Activated naive CD4-positive, alpha-beta T cell treated with anti-CD3 and anti-CD28 coated beads for 36 hours (primary cell): ENCODE measurements at regions not wholly inside any gene's neighbourhood (a gene's known extent, or its start where the extent isn't known, plus 50 kb on each side); places are given as distances from the start of the nearest gene placed in this dataset.
A peak's percentile ranks its signal among the peaks of the same experiment; 100 is the strongest.

Source experiments
- CTCF ChIA-PET: fragments of 350-600 bp; sonication (Branson Sonifier 250); formaldehyde crosslinking; loops from one replicate; lab custom pipeline; 2021; ENCODE audit warnings: antibody characterized with exemption; lab: Charles Lee
- DNase-seq: peaks from one replicate; pipeline ENCODE4 v3.0.0-alpha.2; 2020
- H3K27ac Mint-ChIP-seq: one replicate; pipeline ENCODE4 v1.8.0; 2021; ENCODE audit warnings: mild to moderate bottlenecking, mixed read lengths
- H3K27me3 Mint-ChIP-seq: one replicate; pipeline ENCODE4 v1.8.0; 2021; ENCODE audit warnings: low read depth, mixed read lengths
- H3K36me3 Mint-ChIP-seq: one replicate; pipeline ENCODE4 v1.8.0; 2021; ENCODE audit warnings: low read depth, mixed read lengths
- H3K4me1 Mint-ChIP-seq: one replicate; pipeline ENCODE4 v1.8.0; 2021; ENCODE audit warnings: low read depth, mixed read lengths
- H3K4me3 Mint-ChIP-seq: one replicate; pipeline ENCODE4 v1.8.0; 2021; ENCODE audit warnings: mild to moderate bottlenecking, moderate library complexity, mixed read lengths
- H3K9me3 Mint-ChIP-seq: one replicate; pipeline ENCODE4 v1.8.0; 2021; ENCODE audit warnings: mixed read lengths
- intact Hi-C: fragments of 100-400 bp; cut with micrococcal nuclease; formaldehyde crosslinking; loops from one replicate; pipeline ENCODE4 v1.15.1; 2023

DNA sequence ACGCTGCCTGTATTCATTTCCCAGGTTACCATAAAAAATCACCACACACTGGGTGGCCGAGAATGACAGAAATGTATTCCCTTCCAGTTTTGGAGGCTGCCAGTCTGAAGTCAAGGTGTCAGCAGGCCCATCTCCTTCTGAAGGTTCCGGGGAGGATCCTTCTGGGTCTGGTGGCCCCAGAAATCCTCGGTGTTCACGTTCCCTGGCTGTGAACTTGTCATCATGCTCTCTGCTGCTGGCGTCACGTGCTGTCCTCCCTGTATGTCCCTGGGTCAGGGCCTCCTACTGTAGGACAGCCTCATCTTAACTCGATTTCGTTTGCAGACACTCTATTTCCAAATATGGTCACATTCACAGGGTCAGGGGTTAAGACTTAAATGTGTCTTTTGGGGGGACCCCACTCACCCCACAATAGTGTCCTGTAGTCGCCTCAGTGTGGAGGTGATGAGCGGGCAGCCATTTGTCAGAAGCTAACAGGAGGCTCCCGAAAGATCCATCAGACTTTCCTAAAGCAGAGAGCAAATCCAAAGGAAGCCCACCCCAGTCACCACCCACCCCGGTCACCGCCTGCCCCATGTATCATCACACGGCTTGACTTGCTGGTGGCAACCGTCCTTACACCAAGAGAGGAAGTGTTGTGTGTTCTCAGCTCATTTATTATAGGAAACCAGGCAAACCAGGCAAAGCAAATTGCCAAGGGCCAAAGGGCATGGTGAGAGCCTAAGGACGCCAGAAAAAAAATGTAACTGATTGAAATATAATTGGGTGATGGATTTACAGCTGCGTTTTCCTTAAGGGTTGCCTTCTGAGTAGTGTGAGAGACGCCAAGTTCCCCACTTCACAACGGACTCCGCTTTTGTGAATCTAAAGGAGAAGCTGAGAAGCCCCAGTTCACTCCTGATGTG is 148.8 kb upstream of the ZNF236 start:
- no peak overlapping the region for H3K4me3 Mint-ChIP-seq
- no peaks in the 10 kb centered on the region for H3K4me1 Mint-ChIP-seq
- H3K9me3 Mint-ChIP-seq: no peaks in the 10 kb centered on the region
- CTCF ChIA-PET: no interaction called here
- DNase-seq: no peak
- no peak overlapping the region for H3K27ac Mint-ChIP-seq
- no peaks in the 10 kb centered on the region for H3K36me3 Mint-ChIP-seq
- H3K27me3 Mint-ChIP-seq: peaks cover 3% of the 10 kb centered on the region
- intact Hi-C loops: no loop called here

GRCh38 chr18:76672627-76673026 is 149.7 kb upstream of the ZNF236 start:
- H3K4me1 Mint-ChIP-seq: no peaks in the 10 kb centered on the region
- H3K9me3 Mint-ChIP-seq: no peaks in the 10 kb centered on the region
- CTCF ChIA-PET: no interaction called here
- H3K36me3 Mint-ChIP-seq: no peaks in the 10 kb centered on the region
- no peak for DNase-seq
- H3K27me3 Mint-ChIP-seq: peaks cover 3% of the 10 kb centered on the region
- intact Hi-C loops: no loop called here
- H3K27ac Mint-ChIP-seq: no peak overlapping the region
- H3K4me3 Mint-ChIP-seq: no peak overlapping the region

- no peaks in the 10 kb centered on the region for H3K9me3 Mint-ChIP-seq
- intact Hi-C loops: no loop called here
- CTCF ChIA-PET: no interaction called here
- no peaks in the 10 kb centered on the region for H3K4me1 Mint-ChIP-seq
- DNase-seq: no peak
- no peaks in the 10 kb centered on the region for H3K36me3 Mint-ChIP-seq
- no peak overlapping the region for H3K4me3 Mint-ChIP-seq
- no peak overlapping the region for H3K27ac Mint-ChIP-seq
- H3K27me3 Mint-ChIP-seq: peaks cover 5% of the 10 kb centered on the region
These were observed 151.6 kb upstream of the ZNF236 start for GRCh38 chr18:76670564-76671288.

DNA sequence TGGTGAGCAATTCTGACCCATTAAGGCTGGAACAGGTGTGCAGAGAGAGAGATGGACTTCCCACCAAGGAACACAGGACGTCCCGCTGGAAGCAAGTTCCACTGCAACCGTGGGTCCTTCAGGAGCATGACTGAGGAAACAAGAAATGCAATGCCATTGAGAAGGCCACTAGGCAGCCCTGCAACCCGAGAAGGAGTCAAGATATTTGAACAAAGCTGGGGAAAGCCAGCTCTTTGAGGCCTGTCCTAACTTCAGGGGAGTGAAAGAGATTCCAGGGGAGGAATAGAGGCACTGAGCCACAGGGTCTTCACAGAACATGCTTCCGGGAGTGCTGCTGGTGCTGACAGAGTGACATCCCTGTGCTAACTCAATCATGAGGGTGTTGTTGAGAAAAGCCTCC is 153.8 kb upstream of the ZNF236 start:
- Mint-ChIP-seq H3K27ac (no peak overlapping the region), H3K36me3 (no peaks in the 10 kb centered on the region)
- intact Hi-C loops: no loop called here

GRCh38 chr18:76668119-76668518 is 154.2 kb upstream of the ZNF236 start:
- CTCF ChIA-PET: no interaction called here
- Mint-ChIP-seq H3K9me3 (no peaks in the 10 kb centered on the region), H3K36me3 (no peaks in the 10 kb centered on the region), H3K27ac (no peak overlapping the region), H3K4me1 (no peaks in the 10 kb centered on the region), H3K27me3 (peaks cover 5% of the 10 kb centered on the region), H3K4me3 (no peak overlapping the region)
- intact Hi-C loops: no loop called here
- no peak for DNase-seq

More for the DNA sequence above, 153.8 kb upstream of the ZNF236 start:
- CTCF ChIA-PET: interaction anchor here (1.3 kb wide), 1 partner anchor 166 kb away, joined by 3 read pairs; no protein-coding TSS in a partner anchor
- DNase-seq: no peak
- Mint-ChIP-seq H3K9me3 (no peaks in the 10 kb centered on the region), H3K27me3 (peaks cover 5% of the 10 kb centered on the region), H3K4me1 (no peaks in the 10 kb centered on the region), H3K4me3 (no peak overlapping the region)

DNA sequence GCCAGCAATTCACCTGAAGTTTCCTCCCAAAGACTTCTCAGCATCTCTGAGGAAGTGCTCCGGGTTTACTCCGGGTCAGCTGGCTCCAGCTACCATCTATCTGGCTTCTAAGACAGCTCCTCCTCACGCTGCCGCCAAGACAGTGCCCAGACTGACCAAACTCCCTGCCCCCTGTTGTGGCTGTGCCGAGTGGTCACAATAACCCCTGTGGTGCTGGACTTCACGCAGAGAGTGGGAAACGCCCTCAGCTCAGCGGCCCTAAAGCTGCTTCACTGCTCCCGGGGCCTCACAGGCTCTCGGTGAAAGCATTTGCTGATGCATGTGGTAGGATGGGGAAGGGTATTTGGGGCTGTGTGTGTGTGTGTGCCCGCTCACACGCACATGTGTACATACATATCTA is 154.8 kb upstream of the ZNF236 start:
- no peaks in the 10 kb centered on the region for H3K9me3 Mint-ChIP-seq
- peaks cover 5% of the 10 kb centered on the region for H3K27me3 Mint-ChIP-seq
- CTCF ChIA-PET: no interaction called here
- no peak overlapping the region for H3K27ac Mint-ChIP-seq
- H3K4me3 Mint-ChIP-seq: no peak overlapping the region
- intact Hi-C loops: no loop called here
- H3K36me3 Mint-ChIP-seq: no peaks in the 10 kb centered on the region
- no peak for DNase-seq
- no peaks in the 10 kb centered on the region for H3K4me1 Mint-ChIP-seq

GRCh38 chr18:76662626-76663025 is 159.7 kb upstream of the ZNF236 start:
- Mint-ChIP-seq H3K27me3 (peaks cover 10% of the 10 kb centered on the region), H3K27ac (no peak overlapping the region), H3K9me3 (no peaks in the 10 kb centered on the region), H3K36me3 (no peaks in the 10 kb centered on the region), H3K4me1 (peaks cover 9% of the 10 kb centered on the region), H3K4me3 (no peak overlapping the region)
- DNase-seq: no peak
- CTCF ChIA-PET: no interaction called here
- intact Hi-C loops: no loop called here

DNA sequence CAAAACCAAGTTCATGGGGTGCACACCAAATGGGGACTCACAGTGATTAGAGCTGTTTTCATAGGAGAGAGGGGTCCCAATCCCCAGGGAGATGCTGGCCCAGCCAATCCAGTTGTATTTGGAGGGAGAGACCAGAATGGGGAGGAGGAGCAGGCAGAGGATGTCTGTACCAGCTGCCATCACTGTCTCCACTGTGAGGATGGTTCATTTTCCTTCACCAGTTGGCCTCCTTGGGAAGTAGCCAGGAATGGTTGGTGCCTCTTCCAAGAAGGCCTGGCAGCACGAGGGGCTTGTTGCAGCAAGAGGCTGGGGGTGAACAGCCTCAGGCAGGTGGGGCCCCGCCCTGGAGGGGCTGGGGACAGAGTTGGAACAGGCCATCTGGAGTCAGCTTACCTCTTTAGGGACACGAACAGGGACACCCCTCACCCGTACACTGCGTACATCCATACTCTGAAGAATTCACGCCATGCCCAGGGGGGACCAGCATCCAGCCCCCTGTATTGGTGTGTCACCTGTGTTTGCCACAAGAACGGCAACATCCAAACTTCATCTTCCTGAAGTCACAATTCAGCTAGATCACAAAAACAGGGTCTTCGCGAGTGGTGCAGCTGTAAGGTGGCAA is 161.7 kb upstream of the ZNF236 start:
- no peak for DNase-seq
- Mint-ChIP-seq H3K36me3 (no peaks in the 10 kb centered on the region), H3K27ac (no peak overlapping the region), H3K4me3 (no peak overlapping the region), H3K4me1 (peaks cover 16% of the 10 kb centered on the region), H3K27me3 (peaks cover 21% of the 10 kb centered on the region), H3K9me3 (no peaks in the 10 kb centered on the region)
- CTCF ChIA-PET: no interaction called here
- intact Hi-C loops: no loop called here

DNA sequence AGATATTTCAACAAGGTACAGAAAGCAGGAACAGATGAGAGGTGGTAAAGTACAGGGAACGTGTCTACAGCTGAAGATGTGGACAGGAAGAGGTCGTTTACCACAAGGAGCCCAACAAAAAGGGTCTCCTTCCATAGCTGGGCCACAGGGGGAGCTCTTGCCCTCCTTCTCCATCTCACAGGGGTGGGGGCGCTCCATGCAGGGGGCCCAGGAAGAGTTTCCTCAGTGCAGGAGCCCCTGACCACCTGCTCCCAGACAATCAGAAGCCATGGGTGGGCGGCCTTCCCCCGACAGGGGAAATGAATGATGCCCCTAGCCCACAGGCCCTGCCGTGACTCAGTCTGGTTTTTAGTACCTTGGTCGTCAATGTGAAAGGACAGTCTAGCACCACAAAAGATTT is 163.6 kb upstream of the ZNF516 start:
- peak; percentile 21 for DNase-seq
- CTCF ChIA-PET: interaction anchor here (1.0 to 2.3 kb wide), 4 partner anchors 11 to 260 kb away, joined by 3 to 13 read pairs (median 4); no protein-coding TSS in a partner anchor
- Mint-ChIP-seq H3K9me3 (no peaks in the 10 kb centered on the region), H3K4me3 (no peak overlapping the region), H3K27ac (no peak overlapping the region), H3K36me3 (no peaks in the 10 kb centered on the region), H3K27me3 (peaks cover 34% of the 10 kb centered on the region), H3K4me1 (peaks cover 16% of the 10 kb centered on the region)
- intact Hi-C loops: no loop called here

- H3K27me3 Mint-ChIP-seq: peaks cover 34% of the 10 kb centered on the region
- CTCF ChIA-PET: interaction anchor here (0.5 to 2.3 kb wide), 6 partner anchors 10 to 259 kb away, joined by 3 to 13 read pairs (median 3); no protein-coding TSS in a partner anchor
- H3K27ac Mint-ChIP-seq: no peak overlapping the region
- H3K9me3 Mint-ChIP-seq: no peaks in the 10 kb centered on the region
- intact Hi-C loops: no loop called here
- H3K36me3 Mint-ChIP-seq: no peaks in the 10 kb centered on the region
- H3K4me3 Mint-ChIP-seq: no peak overlapping the region
- no peak for DNase-seq
- H3K4me1 Mint-ChIP-seq: peaks cover 16% of the 10 kb centered on the region
These were observed 162.9 kb upstream of the ZNF516 start for GRCh38 chr18:76657911-76658470.

DNA sequence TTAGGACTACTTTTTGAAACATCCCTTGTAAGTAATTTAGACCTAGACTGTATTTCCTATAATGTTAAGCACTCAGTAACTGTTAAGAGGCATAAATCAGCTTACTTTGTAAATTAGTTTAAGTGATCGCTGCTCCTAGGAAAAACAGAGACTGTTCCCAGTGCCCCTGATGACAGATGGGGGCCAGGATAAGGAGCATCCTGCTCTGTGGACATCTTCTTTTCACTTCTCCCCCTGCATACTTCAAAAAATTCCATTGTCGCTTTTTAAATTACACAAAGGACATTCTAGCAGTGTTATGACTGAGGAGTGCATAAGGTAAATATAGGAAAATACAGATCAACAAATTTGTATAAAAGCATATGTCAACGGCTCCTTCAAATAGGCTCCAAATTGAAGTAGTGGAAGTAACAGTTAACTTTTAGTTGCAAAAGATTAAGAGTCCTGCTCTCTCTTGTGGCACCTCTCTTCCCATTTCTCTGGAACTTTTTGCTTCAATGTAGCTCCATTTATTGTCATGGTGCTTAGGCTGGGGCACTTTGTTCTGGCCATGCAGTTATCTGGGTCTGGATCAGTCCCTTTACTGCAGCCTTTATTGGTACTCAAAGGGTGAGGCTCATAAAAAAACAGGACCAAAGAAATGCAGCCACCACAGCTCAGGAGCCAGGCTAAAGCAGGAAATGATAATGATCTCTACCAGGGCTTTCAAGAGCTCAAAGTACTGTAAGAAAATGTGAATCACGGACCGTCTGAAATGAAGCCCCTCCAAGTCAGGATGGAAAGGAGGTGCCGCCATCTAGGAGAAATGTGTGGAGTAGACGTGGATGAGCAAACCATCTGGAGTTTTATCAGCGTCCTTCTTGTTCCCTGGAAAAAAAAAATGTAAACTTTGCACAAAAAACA is 162.1 kb upstream of the ZNF516 start:
- H3K27me3 Mint-ChIP-seq: peaks cover 40% of the 10 kb centered on the region
- intact Hi-C loops: no loop called here
- H3K4me3 Mint-ChIP-seq: no peak overlapping the region
- DNase-seq: no peak
- H3K9me3 Mint-ChIP-seq: no peaks in the 10 kb centered on the region
- H3K4me1 Mint-ChIP-seq: peaks cover 16% of the 10 kb centered on the region
- H3K27ac Mint-ChIP-seq: no peak overlapping the region
- CTCF ChIA-PET: interaction anchor here (0.5 to 2.3 kb wide), 5 partner anchors 9 to 258 kb away, joined by 3 to 13 read pairs (median 3); no protein-coding TSS in a partner anchor
- no peaks in the 10 kb centered on the region for H3K36me3 Mint-ChIP-seq
